HG03135 (cell line): ENCODE measurements at regions not wholly inside any gene's neighbourhood (a gene's known extent, or its start where the extent isn't known, plus 50 kb on each side); places are given as distances from the start of the nearest gene placed in this dataset.

Experiments used
- ATAC-seq: cut with Tn5 transposase; IDR thresholded peaks from one replicate; pipeline ENCODE4 v1.9.1; 2021; ENCODE audit warnings: mild to moderate bottlenecking, moderate library complexity; ENCODE audit not compliant: unreplicated experiment

DNA sequence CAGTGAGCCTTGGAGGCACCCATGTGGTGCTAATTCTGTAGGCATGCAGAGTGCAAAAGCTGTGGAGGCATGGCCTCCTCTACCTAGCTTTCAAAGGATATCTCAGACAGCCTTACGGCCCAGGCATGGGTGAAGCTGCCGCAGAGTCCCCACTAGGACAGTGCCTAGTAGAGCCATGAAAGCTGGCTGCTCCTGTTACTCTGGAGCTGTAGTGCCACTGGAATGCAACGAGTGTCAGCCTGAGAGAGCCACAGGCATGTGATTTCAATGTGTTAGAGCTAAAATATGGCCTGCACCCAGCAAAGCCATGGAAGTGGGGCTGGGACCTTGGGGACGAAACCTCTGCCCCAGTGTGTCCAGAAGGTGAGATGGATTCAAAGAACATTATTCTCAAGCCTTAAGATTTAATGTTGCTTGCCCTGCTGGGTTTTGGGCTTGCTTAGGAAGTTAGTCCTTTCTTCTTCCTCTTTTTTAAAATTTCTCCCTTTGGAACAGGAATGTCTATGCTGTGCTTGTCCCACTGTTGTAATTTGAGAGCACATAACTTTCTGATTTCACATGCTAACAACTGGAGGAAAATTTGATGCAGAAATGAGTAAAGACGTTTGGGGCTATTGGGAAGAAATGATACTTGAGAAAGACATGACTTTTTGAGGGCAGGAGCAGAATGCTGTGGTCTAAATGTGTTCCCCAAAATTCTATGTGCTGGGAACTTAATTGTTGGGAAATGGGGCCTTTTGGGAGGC, 298.4 kb downstream of the PSAT1 start:
- no peak for ATAC-seq

DNA sequence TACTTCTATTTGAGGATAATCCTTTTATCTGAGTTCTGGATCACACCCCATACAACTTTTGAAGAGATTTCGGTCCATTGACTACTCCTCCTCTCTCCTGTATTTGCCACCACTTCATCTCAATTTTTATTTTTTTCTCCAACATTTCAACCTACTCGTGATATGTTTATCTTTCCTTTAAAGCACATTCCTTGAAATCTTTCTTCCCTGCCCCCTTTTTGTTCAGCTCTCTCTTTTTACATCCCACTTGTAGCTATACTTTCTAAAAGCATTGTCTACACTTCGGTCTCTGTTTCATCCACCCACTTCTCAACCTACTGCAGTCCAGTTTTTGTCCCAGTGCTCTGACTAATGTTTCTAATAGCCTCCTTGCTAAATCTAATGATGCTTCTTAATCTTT, 299.4 kb downstream of the PSAT1 start:
- no peak for ATAC-seq

DNA sequence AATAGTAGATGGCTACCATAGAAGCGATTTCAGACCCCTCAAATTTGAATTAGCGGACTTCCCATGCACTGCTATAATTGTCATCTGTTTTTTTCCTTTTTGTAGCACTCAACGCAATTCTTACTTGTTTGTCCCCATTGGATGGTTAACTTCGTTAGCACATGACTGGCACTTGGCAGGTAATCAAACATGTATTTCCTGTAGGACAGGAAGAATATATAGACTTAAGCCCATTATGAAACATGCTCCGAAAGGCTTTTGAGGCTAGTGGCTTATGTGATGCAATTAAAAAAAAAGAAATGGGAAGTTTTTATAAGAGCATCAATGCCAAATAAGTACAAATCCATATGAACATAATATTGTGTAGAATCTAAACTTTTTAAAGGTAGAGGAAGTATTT, 301.2 kb downstream of the PSAT1 start:
- no peak for ATAC-seq

DNA sequence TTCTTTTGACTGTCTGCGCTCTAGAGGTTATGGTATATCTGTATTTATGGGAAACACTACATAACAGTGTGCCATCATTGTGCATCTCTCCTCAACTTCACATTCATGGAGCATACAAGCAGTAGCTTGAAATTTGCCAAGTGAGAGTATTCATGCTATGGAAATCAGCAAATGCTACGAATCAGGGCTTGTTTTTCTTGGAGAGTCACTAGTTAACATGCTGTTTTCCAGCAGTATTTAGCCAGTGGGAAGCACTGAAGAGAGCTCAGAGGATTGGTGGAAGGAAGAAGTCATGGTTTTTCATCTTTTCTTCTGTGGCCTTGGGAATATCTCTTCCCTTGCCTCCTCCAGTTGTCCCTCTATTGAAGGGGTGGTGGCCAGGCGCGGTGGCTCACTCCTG, 303.0 kb downstream of the PSAT1 start:
- ATAC-seq: no peak

DNA sequence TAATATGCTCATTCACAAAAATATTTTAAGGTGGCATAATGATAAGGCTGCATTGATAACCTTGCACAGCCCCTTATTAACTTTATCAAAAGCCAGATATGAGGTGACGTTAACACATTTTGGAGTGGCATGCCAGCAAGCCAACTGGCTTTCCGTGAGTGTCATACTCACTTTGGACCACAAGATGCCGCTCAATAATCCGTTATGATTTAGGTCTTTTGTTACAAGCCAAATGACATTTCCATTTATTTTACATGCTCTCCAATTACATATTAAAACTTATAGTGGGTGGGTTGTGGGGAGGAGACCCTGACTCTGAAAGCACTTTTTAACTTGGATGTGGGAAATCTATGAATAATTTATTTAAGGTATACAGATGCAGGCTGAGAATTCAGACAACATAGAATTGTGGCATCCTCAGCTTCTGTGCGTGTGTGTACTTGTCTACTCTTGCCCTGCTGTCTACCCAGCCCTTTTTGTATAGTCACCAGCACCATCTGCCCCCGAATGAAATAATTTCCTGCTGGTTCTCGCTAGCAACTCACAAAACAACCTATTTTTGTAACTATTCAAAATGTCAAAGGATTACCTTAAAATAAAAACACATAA, 305.1 kb downstream of the PSAT1 start:
- peak; percentile 76 for ATAC-seq

DNA sequence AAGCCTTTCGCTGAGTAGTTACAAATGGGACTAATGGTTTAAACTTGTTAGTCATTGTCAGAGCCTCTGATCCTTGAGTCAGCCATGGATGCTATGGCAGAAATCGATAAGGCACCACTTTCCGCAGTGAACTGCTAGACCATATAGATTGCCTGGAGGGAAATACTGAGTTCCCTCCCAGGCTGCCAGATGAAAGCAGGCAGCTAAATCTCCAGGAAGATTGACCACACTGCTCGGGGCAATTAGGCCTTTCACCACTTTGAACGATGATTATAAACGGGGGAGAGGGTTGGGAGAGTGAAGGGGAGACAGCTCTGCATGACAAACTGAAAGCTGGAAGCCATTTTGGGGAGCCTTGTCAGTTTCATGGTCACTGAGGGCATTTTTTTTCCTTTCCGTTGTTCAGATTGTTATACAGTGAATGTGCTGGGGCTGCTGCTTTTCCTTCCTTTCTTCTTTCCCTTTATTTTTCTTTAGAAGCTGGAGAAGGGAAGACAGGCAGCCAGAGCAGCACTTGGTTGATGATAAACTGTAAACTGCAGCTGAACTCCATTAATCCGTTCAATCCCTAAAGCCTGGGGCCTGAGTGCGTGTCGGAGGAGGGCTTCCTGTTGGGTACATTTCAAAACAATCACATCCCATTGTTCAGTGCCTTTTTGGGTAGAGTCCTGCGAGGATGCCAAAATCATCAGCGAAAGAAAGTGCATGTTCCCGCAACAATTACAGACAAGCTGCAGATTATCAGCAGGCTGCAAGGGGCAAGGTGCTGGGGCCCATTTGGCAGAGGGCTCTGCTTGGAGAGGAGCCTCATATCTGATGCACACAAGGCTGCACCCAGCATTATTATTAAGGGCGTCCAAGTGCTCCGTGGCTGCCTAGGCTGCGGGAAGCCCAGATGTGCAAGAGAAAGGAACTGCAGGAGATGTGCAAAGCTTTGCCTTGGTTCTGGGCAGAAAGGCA, 308.4 kb downstream of the PSAT1 start:
- no peak for ATAC-seq

DNA sequence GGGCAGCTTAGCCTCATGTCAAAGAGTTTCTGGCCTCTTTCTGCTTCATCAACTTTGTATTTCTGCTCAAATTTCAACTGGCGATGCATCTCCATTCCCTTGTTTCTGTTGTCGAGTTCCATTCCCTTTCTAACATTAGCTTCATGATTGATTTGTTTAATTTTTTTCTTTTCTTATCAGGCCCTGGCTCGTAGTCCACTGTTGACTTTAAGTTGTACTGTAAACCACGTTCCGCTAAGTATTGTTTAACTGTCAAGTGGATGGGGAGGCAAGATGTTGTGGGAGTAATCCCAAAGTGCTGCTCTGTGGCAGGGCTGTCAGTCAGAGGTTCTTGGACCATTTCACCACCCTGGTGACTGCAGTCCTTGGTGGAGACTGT, 309.1 kb downstream of the PSAT1 start:
- no peak for ATAC-seq

DNA sequence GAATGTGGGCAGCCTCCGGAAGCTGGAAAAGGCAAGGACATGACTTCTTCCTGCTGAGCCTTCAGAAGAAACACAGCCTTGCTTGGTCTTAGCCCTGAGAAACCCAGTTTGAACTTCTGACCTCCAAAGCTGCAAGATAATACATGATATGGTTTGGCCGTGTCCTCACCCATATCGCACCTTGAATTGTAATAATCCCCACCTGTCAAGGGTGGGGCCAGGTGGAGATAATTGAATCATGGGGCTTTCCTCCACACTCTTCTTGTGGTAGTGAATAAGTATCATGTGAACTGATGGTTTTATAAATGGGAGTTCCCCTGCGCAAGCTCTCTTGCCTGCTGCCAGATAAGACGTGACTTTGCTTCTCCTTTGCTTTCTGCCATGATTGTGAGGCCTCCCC, 310.9 kb downstream of the PSAT1 start:
- ATAC-seq: no peak

DNA sequence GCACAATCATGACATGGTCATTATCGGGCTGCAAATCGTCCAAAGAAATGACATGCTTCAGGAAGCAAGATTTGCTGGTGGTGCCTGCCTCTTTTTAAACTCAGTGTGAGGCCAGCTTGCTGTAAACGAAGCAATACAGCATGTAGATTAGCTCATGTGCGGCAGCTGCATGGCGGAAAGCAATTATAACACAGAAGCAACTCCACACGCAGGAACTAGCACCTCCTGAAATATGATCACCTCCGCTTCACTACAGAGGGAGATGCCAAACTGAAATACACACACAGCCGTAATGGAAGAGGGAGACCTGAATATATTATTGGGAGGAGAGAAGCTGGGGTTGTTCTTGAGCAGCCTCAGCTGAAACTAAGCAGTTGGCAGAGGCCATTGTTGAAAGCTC, 312.5 kb downstream of the PSAT1 start:
- no peak for ATAC-seq

DNA sequence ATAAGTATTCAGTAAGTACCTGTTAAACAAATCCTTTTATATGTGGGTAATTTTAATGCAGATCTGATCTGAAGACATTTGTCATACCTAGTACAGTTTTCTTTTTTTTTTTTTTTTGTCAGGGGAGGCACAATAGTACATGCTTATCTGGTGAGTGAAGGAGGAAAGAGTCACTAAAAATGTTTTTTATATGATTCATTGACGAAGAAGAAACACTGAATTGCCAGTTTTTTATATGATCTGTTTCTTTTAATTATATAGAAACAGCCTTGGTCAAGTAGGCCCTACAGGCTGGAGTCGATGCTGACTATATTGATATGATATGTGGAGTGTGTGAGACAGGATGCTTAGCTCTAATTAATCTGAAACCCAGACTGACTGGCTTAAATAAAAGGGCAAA, 315.2 kb downstream of the PSAT1 start:
- ATAC-seq: no peak

DNA sequence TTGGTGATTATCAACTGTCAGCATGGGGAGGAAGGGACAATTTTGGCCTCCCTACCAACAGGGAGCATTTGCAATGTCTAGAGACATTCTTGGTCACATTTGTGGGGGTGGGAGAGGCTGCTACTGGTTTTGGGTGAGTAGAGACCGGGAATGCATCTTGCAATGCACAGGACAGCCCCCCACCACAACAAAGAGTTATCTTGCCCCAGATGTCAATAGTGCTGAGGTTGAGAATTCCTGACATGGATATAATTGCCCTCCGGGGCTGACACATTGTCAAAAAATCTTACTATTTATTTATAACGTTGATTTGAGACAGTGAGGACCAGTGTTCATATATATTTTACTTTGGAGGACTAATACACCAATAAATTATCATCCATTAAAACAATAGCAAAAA, 316.1 kb downstream of the PSAT1 start:
- ATAC-seq: no peak

DNA sequence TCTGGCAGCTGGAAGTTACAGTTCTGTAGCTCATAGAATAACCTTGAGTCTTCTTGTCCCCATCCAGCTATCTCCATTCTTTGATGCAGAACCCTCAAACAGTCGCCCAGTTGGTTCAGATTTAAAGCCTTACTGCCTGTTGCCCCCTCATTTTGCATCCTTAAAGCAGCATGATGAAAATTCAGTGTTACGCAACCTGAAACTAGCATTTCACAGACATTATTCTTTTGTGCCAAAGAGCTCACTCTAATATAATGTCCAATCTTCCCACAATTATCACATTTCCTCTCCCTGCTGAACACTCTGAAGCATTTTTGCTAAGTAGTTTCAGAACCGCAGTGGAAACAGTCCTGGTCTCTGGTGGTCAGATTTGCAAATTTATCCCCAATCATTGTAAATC, 318.0 kb downstream of the PSAT1 start:
- no peak for ATAC-seq

DNA sequence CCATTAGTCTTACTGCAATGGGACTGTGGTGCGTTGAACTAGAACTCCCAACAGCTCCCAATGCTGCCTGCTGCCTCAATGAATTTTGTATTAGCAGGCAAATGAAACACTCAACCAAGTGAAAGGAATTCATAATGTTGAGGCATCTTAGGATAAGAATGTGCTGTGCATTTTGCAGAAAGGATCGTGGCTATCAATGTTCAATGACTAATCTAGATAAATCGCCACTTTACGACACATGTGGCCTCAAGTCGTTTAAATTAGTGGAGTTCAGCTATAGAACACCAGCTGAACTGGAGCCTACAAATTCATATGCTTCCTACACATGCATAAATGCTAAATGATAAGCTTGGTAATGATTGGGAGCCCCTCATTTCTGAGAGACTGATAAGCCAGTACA, 318.4 kb downstream of the PSAT1 start:
- no peak for ATAC-seq

DNA sequence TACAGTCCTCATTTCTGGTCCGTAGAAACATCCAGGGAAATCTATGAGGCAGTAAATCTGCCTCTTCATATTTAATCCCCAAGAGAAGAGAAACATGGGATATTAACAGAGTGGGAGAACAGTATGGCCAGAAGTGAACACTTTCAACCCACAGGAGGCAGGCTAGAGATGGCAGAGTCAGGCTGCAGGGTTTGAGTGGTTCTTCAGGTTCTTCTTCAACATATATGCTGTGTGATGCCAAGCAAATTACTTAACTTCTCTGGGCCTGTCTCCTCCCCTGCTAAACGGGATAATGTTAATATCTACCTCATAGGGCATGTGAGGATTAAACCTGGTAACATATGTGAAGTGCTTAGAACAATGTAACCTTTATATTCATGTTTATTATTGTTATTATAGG, 321.8 kb downstream of the PSAT1 start:
- no peak for ATAC-seq

DNA sequence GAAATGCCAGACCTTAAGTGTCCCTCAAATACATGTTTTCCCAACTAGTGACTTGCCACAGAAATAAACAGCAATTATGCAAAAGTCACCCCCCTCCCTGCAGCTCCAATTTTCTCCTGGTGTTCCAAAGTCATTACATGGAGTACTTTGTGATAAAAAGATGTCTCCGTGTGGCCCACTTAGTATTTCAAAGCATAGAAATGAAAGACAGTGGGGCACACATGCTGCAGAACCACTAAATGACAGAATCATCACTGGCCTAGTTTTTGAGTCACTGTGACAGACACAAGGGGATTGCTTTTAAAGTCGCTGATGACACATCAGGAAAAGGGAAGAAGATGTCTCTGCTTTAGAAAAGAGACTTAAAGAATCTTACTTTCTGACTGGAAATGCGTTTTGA, 323.4 kb downstream of the PSAT1 start:
- no peak for ATAC-seq

DNA sequence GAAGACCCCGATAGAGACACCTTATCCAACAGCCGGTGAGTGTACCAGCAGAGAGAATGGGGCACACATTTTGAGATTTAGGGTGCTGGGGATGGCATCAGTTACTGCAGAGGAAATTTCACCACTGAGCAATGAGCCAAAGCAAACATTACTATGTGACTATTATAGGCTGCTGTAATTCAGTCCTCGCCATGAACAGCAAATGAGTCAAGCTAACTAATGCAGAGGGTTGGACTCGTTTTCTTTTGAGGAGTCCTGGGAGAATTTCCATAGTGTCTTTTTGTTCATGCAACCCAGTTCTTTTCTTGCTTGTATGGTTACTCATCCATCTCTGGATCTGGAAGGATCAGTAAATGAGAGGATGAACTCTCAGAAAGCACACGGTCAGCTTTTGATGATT, 323.8 kb downstream of the PSAT1 start:
- ATAC-seq: no peak

DNA sequence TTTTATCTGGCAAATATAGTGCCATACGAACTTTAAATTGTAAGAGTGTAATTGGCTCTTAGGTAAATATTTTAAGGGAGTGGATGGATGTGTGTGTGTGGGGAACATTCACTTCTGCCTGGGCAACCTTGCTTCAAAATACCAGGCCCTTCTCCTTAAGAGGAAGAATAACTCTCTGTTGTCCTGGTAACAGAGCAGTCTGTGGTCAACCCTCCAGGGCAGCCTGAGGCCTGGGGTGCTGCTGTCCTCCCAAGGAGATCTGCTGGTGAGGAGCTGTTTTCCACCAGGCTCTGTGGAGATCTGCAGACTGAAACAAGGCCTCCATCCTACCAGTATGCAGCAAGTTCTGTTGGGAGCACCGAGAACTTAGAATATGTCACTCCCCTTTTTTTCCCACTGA, 325.2 kb downstream of the PSAT1 start:
- no peak for ATAC-seq

DNA sequence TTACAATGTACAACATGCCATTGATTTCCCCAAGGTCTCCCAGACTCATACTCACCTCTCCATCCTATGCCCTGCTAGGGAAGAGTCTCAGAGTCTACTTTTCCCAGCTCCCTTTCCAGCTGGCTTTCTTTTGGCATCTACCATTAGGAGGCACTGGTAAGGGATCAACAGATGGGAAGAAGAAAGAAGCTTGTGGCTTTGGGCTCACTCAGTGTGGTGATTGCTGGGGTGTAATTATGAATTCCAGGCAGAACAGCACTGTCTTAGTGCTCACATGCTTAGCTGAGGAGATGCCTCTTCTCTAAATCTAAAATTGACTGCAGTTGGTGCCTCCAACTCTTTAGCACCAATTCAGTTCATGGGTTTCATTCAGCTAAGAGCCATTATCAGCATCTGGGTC, 330.0 kb downstream of the PSAT1 start:
- no peak for ATAC-seq

DNA sequence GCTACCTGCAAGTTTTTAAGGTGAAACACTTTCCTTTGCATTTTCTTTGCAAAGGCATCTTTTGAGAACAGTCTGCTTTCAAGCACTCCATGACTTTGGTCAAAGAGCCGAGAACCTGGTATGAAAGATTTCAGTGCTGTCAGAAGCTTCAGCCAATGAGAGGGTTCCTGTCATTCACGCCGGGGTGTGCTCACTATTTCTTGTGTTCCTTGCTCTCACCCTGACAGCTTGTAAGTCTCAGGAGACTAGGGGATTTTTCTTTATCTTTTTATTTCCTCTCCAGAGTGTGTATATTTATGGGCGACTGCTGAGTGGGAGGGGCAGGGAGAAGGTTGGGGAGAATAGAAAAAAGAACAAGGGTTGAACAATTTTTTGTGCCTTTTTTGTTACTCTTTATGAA, 334.0 kb downstream of the PSAT1 start:
- no peak for ATAC-seq

DNA sequence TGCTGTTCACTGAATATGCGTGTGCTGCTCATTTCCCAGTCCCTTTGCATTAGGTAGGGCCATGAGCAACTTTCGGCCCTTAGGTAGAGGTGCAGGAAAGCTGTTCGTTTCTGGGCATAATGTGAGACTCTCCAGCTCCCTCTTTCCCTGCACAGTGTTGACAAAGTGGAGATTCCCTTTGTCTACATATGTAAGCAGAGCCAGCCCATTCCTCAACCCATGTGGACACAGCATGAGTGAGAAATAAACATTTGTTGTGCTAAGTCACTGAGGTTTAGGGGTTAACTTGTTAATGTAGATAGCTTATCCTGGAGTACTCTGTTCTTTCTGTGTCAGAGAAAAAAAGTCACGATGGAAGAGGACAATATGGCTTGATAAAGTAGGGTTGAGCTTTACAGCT, 343.8 kb downstream of the PSAT1 start:
- no peak for ATAC-seq

DNA sequence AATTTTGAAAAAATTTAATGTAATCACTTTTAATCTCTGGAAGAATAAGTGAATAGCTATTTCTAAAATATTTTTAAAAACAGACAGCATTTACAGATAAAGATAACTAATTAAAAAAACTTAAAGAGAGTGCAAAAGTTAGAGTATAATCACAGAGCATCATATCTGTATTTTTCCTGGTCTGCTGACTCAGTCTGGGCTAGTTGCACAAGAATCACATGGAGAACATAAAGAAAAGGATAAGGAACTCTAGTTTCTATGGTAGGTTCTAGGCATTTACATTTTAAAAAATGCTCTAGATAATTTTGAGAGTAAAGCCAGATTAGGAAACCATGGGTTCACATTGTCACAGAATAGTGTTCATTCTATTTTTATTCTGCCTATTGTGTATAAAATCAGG, 347.4 kb downstream of the PSAT1 start:
- no peak for ATAC-seq

DNA sequence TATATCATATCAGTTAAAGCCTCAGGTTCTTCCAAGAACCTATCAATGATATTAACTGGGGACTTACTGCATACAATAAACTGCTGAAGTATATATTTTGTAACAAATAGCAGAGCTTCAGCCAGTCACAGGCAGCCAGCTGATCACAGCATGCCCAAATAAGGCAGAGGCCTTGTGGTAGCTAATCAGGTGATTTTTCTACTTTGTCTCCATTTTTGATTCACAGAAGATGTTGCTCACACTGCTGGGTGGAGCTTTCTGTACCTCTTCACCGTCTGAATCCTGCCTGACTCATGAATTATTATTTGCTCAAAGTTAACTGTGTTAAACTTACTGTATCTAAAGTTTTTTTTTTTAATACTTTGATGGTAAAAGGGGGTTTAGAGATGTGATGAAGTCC, 357.4 kb downstream of the PSAT1 start:
- no peak for ATAC-seq
